Spleen (tissue), 11 donors: ENCODE measurements at regions not wholly inside any gene's neighbourhood (a gene's known extent, or its start where the extent isn't known, plus 50 kb on each side); places are given as distances from the start of the nearest gene placed in this dataset.
A peak's percentile ranks its signal among the peaks of the same experiment; 100 is the strongest.
"Not testable (repeated sequence)": the region's sequence is repeated elsewhere in the genome, so short reads cannot be mapped to it uniquely, and the experiment has no call there.

Source experiments
- DNase-seq: peaks from one replicate; pipeline ENCODE4 v3.0.0-alpha.2; 2020
- H3K27ac ChIP-seq, 8 donors: fragments of 200-600 bp; sonication (generic) in 7 of 8; 1 replicate in 4 of 8; 2 replicates in 4 of 8; pipeline versions ENCODE4 v1.5.0 to v1.8.0; 2016 to 2021; ENCODE audit warnings: inconsistent platforms in 4 of 8, mild to moderate bottlenecking in 4 of 8, moderate library complexity in 1 of 8
- H3K27me3 ChIP-seq, 7 donors: fragments of 200-600 bp; sonication (generic) in 6 of 7; replicated peaks in 1 of 7; 1 replicate in 4 of 7; 2 replicates in 3 of 7; pipeline versions ENCODE4 v1.5.0 to v1.8.0; 2016 to 2021; ENCODE audit warnings: inconsistent platforms in 3 of 7, mild to moderate bottlenecking in 1 of 7
- H3K36me3 ChIP-seq, 6 donors: fragments of 200-600 bp; sonication (generic) in 5 of 6; 1 replicate in 4 of 6; 2 replicates in 2 of 6; pipeline versions ENCODE4 v1.5.0 to v1.8.0; 2016 to 2021; ENCODE audit warnings: inconsistent platforms in 2 of 6
- H3K4me1 ChIP-seq, 6 donors: fragments of 200-600 bp; sonication (generic) in 5 of 6; 1 replicate in 3 of 6; 2 replicates in 3 of 6; pipeline versions ENCODE4 v1.5.0 to v1.8.0; 2016 to 2021; ENCODE audit warnings: inconsistent platforms in 3 of 6
- H3K4me3 ChIP-seq, 8 donors: fragments of 200-600 bp; sonication (generic) in 7 of 8; 1 replicate in 4 of 8; 2 replicates in 4 of 8; pipeline versions ENCODE4 v1.5.0 to v1.8.0; 2016 to 2021; ENCODE audit warnings: inconsistent platforms in 4 of 8, mild to moderate bottlenecking in 4 of 8, moderate library complexity in 2 of 8
- H3K9me3 ChIP-seq, 8 donors: fragments of 200-600 bp; sonication (generic) in 7 of 8; 1 replicate in 4 of 8; 2 replicates in 4 of 8; pipeline versions ENCODE4 v1.5.0 to v1.8.0; 2016 to 2021; ENCODE audit warnings: inconsistent platforms in 4 of 8
- POLR2A ChIP-seq, 3 donors: fragments of 450-650 bp; IDR thresholded peaks; one replicate each; pipeline ENCODE4 v1.5.1; 2017; ENCODE audit warnings: antibody characterized with exemption in 3 of 3, mild to moderate bottlenecking in 1 of 3
- POLR2AphosphoS5 ChIP-seq, 3 donors: sonication (generic); formaldehyde crosslinking; IDR thresholded peaks; one replicate each; pipeline ENCODE4 v1.5.1; 2017; ENCODE audit warnings: antibody characterized with exemption in 3 of 3
- WGBS, 5 donors: extraction: QIAGEN DNeasy Blood & Tissue Kit in 3 of 5; methylation state at CpG; one replicate each; pipeline versions ENCODE4 v1.1.5 to v1.1.7; 2013 to 2018; 5-methylcytosine and 5-hydroxymethylcytosine counted together
- intact Hi-C: fragments of 100-400 bp; cut with DNase I; formaldehyde crosslinking; loops from one replicate; pipeline ENCODE4 v1.15.0; 2023; ENCODE audit warnings: low total_unique reads
- TF ChIP-seq, protein P1 (sequence below), 11 experiments: fragments of 200-600 bp in 7 of 11; fragments of 450-650 bp in 4 of 11; sonication (generic) in 4 of 11; IDR thresholded peaks in 8 of 11; conservative IDR thresholded peaks in 3 of 11; 1 replicate in 7 of 11; 2 replicates in 4 of 11; pipeline versions ENCODE4 v1.4.0 to v1.8.0; 2016 to 2021; ENCODE audit warnings: antibody characterized with exemption in 11 of 11, inconsistent platforms in 4 of 11, mild to moderate bottlenecking in 1 of 11
- donor health status: healthy with polysubstance abuse.
- donor health status: DM: no; HTN: no; CAD: no; lungs with moderate emphysema.
- donor health status: DM: no; HTN: no; CAD: no.
- donor health status: Bipolar disorder and iron deficiency.
- donor health status: healthy.
- donor health status: DM: no; HTN: no; CAD: no.
- donor health status: DM: yes; HTN: yes; CAD: no.

DNA sequence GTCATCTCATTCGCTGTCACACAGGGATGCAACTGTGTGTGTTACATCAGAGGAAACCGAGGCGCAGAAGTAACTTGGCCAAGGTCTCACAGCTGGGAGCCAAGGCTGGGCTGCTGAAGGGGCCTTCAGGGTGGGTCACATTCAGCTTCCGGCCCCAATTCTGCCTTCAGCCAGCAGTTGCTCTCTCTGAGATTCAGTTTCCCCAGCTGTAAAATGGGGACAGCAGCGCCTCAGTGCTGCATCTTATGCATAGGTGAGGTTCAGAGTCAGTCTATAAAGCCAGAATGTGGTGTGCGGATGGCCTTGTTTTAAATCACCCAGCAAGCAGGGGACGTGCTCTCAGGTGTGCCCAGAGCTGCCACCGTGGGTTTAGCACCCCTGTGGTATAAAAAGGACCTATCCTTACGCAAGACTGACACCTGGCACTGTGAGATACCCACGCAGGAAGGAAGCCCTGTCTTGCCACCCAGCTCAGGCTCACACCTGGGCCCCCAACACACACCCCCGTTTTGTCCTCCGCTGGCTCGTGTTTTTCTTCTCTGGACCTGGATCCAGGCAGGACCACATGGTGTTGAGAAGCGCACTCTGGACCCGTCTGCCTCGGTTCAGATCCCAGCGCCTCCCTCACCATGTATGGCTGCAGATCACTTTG lies 94.6 kb upstream of the GSE1 start:
- Histone ChIP-seq H3K9me3 (no peaks in the 10 kb centered on the region), H3K4me1 (peaks cover 0 to 32% (median 7%) of the 10 kb centered on the region in 6 donors), H3K36me3 (no peaks in the 10 kb centered on the region), H3K4me3 (no peak overlapping the region), H3K27ac (no peak overlapping the region), H3K27me3 (no peaks in the 10 kb centered on the region)
- 76 to 80% (median 76%) methylated on average over 17 of the region's 17 CpGs for WGBS, 5 donors
- no peak for DNase-seq
- no peak for TF ChIP-seq POLR2AphosphoS5 (IDR thresholded peaks at IDR 0.05)
- TF ChIP-seq POLR2A (IDR thresholded peaks at IDR 0.05), result no peak
- TF ChIP-seq, protein P1, sequence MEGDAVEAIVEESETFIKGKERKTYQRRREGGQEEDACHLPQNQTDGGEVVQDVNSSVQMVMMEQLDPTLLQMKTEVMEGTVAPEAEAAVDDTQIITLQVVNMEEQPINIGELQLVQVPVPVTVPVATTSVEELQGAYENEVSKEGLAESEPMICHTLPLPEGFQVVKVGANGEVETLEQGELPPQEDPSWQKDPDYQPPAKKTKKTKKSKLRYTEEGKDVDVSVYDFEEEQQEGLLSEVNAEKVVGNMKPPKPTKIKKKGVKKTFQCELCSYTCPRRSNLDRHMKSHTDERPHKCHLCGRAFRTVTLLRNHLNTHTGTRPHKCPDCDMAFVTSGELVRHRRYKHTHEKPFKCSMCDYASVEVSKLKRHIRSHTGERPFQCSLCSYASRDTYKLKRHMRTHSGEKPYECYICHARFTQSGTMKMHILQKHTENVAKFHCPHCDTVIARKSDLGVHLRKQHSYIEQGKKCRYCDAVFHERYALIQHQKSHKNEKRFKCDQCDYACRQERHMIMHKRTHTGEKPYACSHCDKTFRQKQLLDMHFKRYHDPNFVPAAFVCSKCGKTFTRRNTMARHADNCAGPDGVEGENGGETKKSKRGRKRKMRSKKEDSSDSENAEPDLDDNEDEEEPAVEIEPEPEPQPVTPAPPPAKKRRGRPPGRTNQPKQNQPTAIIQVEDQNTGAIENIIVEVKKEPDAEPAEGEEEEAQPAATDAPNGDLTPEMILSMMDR (IDR thresholded peaks at IDR 0.05 in 8 of 11, conservative IDR thresholded peaks at IDR 0.05 in 3 of 11), result no peak
- intact Hi-C loops, result no loop called here

GRCh38 chr16:85519050-85519440 lies 94.1 kb upstream of the GSE1 start:
- H3K36me3 ChIP-seq, H3K4me3 ChIP-seq, H3K9me3 ChIP-seq, DNase-seq, intact Hi-C loops, H3K27me3 ChIP-seq, H3K27ac ChIP-seq: not testable (repeated sequence)
- H3K4me1 ChIP-seq, result peaks cover 0 to 38% (median 10%) of the 10 kb centered on the region in 6 donors
- 56 to 82% (median 60%) methylated on average over 4 to 5 of the region's 5 CpGs for WGBS, 5 donors

DNA sequence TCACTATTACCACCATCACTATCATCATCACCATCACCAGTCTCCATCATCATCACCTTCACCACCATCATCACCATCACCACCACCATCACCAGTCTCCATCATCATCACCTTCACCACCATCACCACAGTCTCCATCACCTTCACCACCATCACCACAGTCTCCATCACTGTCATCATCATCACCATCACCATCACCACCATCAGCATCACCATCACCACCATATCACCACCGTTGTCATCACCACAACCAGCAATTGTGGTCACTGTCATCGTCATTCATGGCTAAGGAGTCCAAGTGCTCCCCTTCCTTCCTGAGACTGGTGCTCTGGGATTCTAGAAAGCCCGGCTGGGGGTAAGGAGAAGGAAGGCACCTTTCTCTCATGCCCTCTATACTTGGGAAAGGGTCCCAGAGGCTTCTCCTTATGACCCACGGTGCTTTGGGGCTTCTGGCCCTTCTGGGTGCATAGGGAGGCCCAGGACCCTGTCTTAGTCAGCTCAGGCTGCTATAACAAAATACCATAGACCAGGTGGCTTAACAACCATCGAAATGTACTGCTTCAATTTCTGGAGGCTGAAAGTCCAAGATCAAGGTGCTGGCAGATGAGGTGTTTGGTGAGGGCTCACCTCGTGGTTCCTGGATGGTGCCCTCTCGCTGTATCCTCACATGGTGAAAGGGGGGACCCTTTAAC lies 93.4 kb upstream of the GSE1 start:
- TF ChIP-seq POLR2AphosphoS5 (IDR thresholded peaks at IDR 0.05) (no peak), POLR2A (IDR thresholded peaks at IDR 0.05) (no peak)
- TF ChIP-seq, protein P1 (IDR thresholded peaks at IDR 0.05 in 8 of 11, conservative IDR thresholded peaks at IDR 0.05 in 3 of 11), result no peak
- DNase-seq, result no peak
- H3K9me3 ChIP-seq, result no peaks in the 10 kb centered on the region
- intact Hi-C loops, result no loop called here
- H3K4me3 ChIP-seq, result no peak overlapping the region
- no peaks in the 10 kb centered on the region for H3K36me3 ChIP-seq
- peaks cover 0 to 38% (median 13%) of the 10 kb centered on the region in 6 donors for H3K4me1 ChIP-seq
- 81 to 91% (median 85%) methylated on average over 5 to 7 of the region's 7 CpGs for WGBS, 5 donors
- H3K27ac ChIP-seq, result peak overlapping the region in 1 of 8 donors; percentile 24
- H3K27me3 ChIP-seq, result peaks cover 0 to 8% (median 0%) of the 10 kb centered on the region in 7 donors

- TF ChIP-seq, protein P1 (IDR thresholded peaks at IDR 0.05 in 8 of 11, conservative IDR thresholded peaks at IDR 0.05 in 3 of 11), result no peak
- TF ChIP-seq POLR2AphosphoS5 (IDR thresholded peaks at IDR 0.05) (no peak), POLR2A (IDR thresholded peaks at IDR 0.05) (no peak)
- Histone ChIP-seq H3K4me3 (no peak overlapping the region), H3K27me3 (peaks cover 0 to 14% (median 0%) of the 10 kb centered on the region in 7 donors), H3K36me3 (no peaks in the 10 kb centered on the region), H3K4me1 (peaks cover 0 to 40% (median 17%) of the 10 kb centered on the region in 6 donors), H3K9me3 (no peaks in the 10 kb centered on the region), H3K27ac (no peak overlapping the region)
- intact Hi-C loops, result no loop called here
- DNase-seq, result no peak
- WGBS, 5 donors, result 93 to 97% (median 96%) methylated on average over 16 to 20 of the region's 20 CpGs
Observed at GRCh38 chr16:85520853-85521521, 92.1 kb upstream of the GSE1 start.
